Pancreas (tissue), 10 donors: ENCODE measurements at regions not wholly inside any gene's neighbourhood (a gene's known extent, or its start where the extent isn't known, plus 50 kb on each side); places are given as distances from the start of the nearest gene placed in this dataset.

Experiments used
- ATAC-seq, 4 donors: fragments of 200-7000 bp; cut with Tn5 transposase; one replicate each; pipeline versions ENCODE4 v1.8.0 to v1.9.1; 2020; ENCODE audit warnings: mild to moderate bottlenecking in 4 of 4, moderate library complexity in 4 of 4
- DNase-seq, 6 donors: peaks; one replicate each; pipeline ENCODE4 v3.0.0-alpha.2; 2020
- FAIRE-seq: peaks from 2 replicates; lab custom pipeline; 2012; peaks lifted over from hg19 to GRCh38; lab: Jason Lieb, UNC
- H3K27ac ChIP-seq, 4 donors: fragments of 200-600 bp; sonication (generic); 1 replicate in 3 of 4; 2 replicates in 1 of 4; pipeline versions ENCODE4 v1.5.0 to v1.8.0; 2020
- H3K27me3 ChIP-seq, 4 donors: fragments of 200-600 bp; one replicate each; pipeline ENCODE4 v1.8.0; 2021
- H3K36me3 ChIP-seq, 3 donors: fragments of 200-600 bp; sonication (generic) in 1 of 3; one replicate each; pipeline versions ENCODE4 v1.5.0 to v1.8.0; 2020 to 2021
- H3K4me1 ChIP-seq, 3 donors: fragments of 200-600 bp; one replicate each; pipeline ENCODE4 v1.8.0; 2021
- H3K4me3 ChIP-seq, 4 donors: fragments of 200-600 bp; sonication (generic) in 2 of 4; one replicate each; pipeline versions ENCODE4 v1.5.0 to v1.8.0; 2020 to 2021
- H3K9me3 ChIP-seq, 4 donors: fragments of 200-600 bp; one replicate each; pipeline ENCODE4 v1.8.0; 2021
- WGBS, 2 donors: extraction: QIAGEN DNeasy Blood & Tissue Kit; methylation state at CpG; one replicate each; pipeline ENCODE4 v1.1.7; 2013; 5-methylcytosine and 5-hydroxymethylcytosine counted together
- intact Hi-C, 3 donors: fragments of 100-400 bp; cut with DNase I; formaldehyde crosslinking; loops; one replicate each; pipeline versions ENCODE4 v1.11.1 to v1.14.2; 2022
- TF ChIP-seq, protein P1 (sequence below), 4 donors: fragments of 200-600 bp; sonication (generic) in 3 of 4; IDR thresholded peaks; one replicate each; pipeline versions ENCODE4 v1.5.0 to v1.8.0; 2021; ENCODE audit warnings: antibody characterized with exemption in 4 of 4
- donor health status: healthy with polysubstance abuse.
- donor health status: DM: no; HTN: no; CAD: no; lungs with moderate emphysema.
- donor health status: DM: no; HTN: no; CAD: no.
- donor health status: control.
- donor health status: control.
- donor health status: Bipolar disorder and iron deficiency.
- donor health status: DM: yes; HTN: yes; CAD: no.
- donor health status: DM: no; HTN: no; CAD: no.
- donor health status: DM: no; HTN: no; CAD: no.
- donor health status: DM: yes; HTN: yes; CAD: no.

DNA sequence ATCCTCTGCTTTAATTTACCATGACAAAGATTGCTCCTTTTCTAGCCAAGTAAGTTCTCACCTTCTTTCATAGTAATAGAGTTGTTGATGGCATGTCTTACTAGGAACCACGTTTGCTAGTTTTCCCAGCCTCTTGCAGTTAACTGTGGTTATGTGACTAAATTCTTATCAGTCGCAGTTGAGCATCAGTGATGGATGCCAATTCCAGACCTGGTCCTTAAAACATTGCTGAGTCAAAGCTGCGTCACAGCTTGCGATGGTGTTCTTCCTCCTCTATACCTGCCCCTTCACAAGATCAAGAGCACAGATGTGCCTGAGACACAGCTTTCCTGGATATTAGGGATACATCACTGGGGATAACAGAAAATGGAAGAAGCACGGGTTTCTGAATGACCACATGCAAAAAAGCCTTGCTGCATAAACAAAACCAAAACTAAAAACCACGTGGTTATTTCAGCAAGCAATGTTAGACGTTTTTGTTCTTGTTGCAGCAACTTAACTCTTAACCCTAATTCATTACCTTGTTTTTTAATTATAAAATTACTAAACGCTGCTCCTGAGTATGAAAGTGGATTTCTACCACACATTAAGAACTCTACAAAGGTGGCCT is 97.6 kb upstream of the DACH1 start:
- FAIRE-seq, result no peak
- no peak for DNase-seq
- no peaks in the 10 kb centered on the region for H3K4me1 ChIP-seq
- H3K9me3 ChIP-seq, result no peaks in the 10 kb centered on the region
- 51 to 64% methylated on average over 8 of the region's 8 CpGs for WGBS, 2 donors
- no peak overlapping the region for H3K4me3 ChIP-seq
- no peak for ATAC-seq
- no peak overlapping the region for H3K27ac ChIP-seq
- intact Hi-C loops, result no loop called here
- TF ChIP-seq, protein P1, sequence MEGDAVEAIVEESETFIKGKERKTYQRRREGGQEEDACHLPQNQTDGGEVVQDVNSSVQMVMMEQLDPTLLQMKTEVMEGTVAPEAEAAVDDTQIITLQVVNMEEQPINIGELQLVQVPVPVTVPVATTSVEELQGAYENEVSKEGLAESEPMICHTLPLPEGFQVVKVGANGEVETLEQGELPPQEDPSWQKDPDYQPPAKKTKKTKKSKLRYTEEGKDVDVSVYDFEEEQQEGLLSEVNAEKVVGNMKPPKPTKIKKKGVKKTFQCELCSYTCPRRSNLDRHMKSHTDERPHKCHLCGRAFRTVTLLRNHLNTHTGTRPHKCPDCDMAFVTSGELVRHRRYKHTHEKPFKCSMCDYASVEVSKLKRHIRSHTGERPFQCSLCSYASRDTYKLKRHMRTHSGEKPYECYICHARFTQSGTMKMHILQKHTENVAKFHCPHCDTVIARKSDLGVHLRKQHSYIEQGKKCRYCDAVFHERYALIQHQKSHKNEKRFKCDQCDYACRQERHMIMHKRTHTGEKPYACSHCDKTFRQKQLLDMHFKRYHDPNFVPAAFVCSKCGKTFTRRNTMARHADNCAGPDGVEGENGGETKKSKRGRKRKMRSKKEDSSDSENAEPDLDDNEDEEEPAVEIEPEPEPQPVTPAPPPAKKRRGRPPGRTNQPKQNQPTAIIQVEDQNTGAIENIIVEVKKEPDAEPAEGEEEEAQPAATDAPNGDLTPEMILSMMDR (IDR thresholded peaks at IDR 0.05), result no peak
- no peaks in the 10 kb centered on the region for H3K27me3 ChIP-seq
- no peaks in the 10 kb centered on the region for H3K36me3 ChIP-seq

DNA sequence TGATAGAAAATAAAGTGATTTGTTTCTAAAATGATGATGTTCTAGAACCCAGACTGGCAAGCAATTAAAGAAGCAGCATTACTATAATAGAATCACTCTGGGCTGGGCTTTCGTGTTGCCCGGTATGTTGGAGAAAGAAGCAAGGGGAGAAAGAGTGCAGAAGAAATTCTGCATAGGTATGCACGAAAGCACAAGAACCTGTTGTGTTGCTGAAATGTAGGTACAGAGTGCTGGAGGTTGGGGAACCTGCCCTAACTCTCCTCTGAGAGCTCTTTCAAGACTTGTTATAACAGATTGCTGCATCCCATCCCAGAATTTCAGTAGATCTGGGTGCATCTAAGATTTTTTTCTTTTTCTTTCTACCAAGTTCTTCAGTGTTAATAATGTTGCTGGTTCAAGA is 95.7 kb upstream of the DACH1 start:
- FAIRE-seq (no peak), ATAC-seq (no peak), DNase-seq (no peak)
- H3K4me1 ChIP-seq, result no peaks in the 10 kb centered on the region
- H3K4me3 ChIP-seq, result no peak overlapping the region
- no peak overlapping the region for H3K27ac ChIP-seq
- H3K9me3 ChIP-seq, result no peaks in the 10 kb centered on the region
- TF ChIP-seq, protein P1 (IDR thresholded peaks at IDR 0.05), result no peak
- H3K27me3 ChIP-seq, result no peaks in the 10 kb centered on the region
- intact Hi-C loops, result no loop called here
- no peaks in the 10 kb centered on the region for H3K36me3 ChIP-seq
- WGBS, 2 donors, result 79 to 82% methylated on average over 3 of the region's 3 CpGs

DNA sequence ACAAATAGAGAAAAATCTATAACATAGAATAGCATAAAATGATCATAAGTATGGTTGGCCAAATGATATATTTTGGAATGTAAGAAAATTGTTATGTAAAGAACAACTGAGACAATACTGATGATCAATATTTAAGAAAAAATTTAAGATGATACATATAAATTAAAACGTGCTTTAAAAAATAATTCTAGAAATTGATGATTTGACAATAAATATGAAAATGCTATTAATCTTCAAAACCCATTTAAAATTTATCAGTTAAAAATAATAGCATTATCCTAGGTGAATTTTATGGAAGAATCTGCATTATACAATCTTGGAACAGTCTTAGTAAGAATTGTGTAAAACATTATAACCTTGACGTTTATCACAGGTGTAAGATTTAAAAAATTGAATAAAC is 95.1 kb upstream of the DACH1 start:
- H3K36me3 ChIP-seq, result no peaks in the 10 kb centered on the region
- H3K27ac ChIP-seq, result no peak overlapping the region
- no peak for DNase-seq
- ATAC-seq, result no peak
- intact Hi-C loops, result no loop called here
- TF ChIP-seq, protein P1 (IDR thresholded peaks at IDR 0.05), result no peak
- H3K4me3 ChIP-seq, result no peak overlapping the region
- H3K9me3 ChIP-seq, result no peaks in the 10 kb centered on the region
- FAIRE-seq, result no peak
- no peaks in the 10 kb centered on the region for H3K4me1 ChIP-seq
- H3K27me3 ChIP-seq, result no peaks in the 10 kb centered on the region
- 34 to 45% methylated on average over 2 of the region's 2 CpGs for WGBS, 2 donors

DNA sequence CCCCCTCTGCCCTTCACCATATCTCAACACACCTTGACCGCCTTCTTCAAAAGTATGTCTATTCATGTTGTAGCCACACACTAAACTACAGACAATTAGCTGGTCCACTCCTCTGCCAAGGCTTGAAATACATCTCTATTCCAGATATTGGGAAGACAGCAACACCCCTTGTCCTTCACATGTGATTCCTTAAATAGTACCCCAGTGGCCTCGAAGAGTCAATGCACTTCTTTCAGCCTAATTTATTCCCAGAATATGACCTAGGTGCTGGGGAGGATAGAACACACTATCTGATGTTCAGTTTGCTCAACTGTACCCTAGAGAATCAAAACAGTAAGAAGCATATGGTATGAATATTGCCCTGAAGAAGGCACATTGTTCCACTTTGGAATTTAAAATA is 82.4 kb upstream of the DACH1 start:
- Histone ChIP-seq H3K27ac (no peak overlapping the region), H3K4me1 (no peaks in the 10 kb centered on the region), H3K27me3 (no peaks in the 10 kb centered on the region), H3K4me3 (no peak overlapping the region), H3K36me3 (no peaks in the 10 kb centered on the region), H3K9me3 (no peaks in the 10 kb centered on the region)
- ATAC-seq, result no peak
- intact Hi-C loops, result no loop called here
- 77 to 78% methylated on average over 2 of the region's 2 CpGs for WGBS, 2 donors
- FAIRE-seq, result no peak
- TF ChIP-seq, protein P1 (IDR thresholded peaks at IDR 0.05), result no peak
- DNase-seq, result no peak

DNA sequence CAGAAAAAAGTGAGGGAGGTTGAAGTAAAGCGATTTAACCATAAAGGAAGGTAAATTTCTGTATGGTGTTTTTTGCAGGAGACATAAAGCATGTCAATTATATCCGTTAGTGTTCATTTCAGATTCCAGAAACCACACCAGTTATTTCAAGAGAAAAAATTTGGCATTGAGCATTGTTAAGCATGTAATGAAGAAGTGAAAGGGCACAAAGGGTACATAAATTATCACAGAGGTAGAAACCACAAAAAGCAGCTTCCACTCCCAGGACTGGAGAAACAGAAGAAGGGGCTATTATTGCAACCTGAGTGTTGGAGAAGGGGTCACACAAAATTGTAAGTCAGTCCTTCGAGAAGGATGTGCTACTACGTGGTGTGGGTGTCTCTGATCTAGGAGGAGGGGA is 72.2 kb upstream of the DACH1 start:
- DNase-seq, result no peak
- H3K9me3 ChIP-seq, result no peaks in the 10 kb centered on the region
- no peak for FAIRE-seq
- no peaks in the 10 kb centered on the region for H3K36me3 ChIP-seq
- ATAC-seq, result no peak
- no peaks in the 10 kb centered on the region for H3K4me1 ChIP-seq
- no peak overlapping the region for H3K27ac ChIP-seq
- intact Hi-C loops, result no loop called here
- H3K4me3 ChIP-seq, result no peak overlapping the region
- H3K27me3 ChIP-seq, result no peaks in the 10 kb centered on the region
- TF ChIP-seq, protein P1 (IDR thresholded peaks at IDR 0.05), result no peak
- 67 to 77% methylated on average over 4 of the region's 4 CpGs for WGBS, 2 donors
